Spleen (tissue), 7 donors: ENCODE measurements at regions not wholly inside any gene's neighbourhood (a gene's known extent, or its start where the extent isn't known, plus 50 kb on each side); places are given as distances from the start of the nearest gene placed in this dataset.

ENCODE experiments used
- CTCF ChIP-seq, 11 experiments: fragments of 200-600 bp in 7 of 11; fragments of 450-650 bp in 4 of 11; sonication (generic) in 4 of 11; IDR thresholded peaks in 8 of 11; conservative IDR thresholded peaks in 3 of 11; 1 replicate in 7 of 11; 2 replicates in 4 of 11; pipeline versions ENCODE4 v1.4.0 to v1.8.0; 2016 to 2021; ENCODE audit warnings: antibody characterized with exemption in 11 of 11, inconsistent platforms in 4 of 11, mild to moderate bottlenecking in 1 of 11
- POLR2A ChIP-seq, 3 donors: fragments of 450-650 bp; IDR thresholded peaks; one replicate each; pipeline ENCODE4 v1.5.1; 2017; ENCODE audit warnings: antibody characterized with exemption in 3 of 3, mild to moderate bottlenecking in 1 of 3
- donor health status: DM: no; HTN: no; CAD: no; lungs with moderate emphysema.
- donor health status: DM: no; HTN: no; CAD: no.
- donor health status: DM: no; HTN: no; CAD: no.

DNA sequence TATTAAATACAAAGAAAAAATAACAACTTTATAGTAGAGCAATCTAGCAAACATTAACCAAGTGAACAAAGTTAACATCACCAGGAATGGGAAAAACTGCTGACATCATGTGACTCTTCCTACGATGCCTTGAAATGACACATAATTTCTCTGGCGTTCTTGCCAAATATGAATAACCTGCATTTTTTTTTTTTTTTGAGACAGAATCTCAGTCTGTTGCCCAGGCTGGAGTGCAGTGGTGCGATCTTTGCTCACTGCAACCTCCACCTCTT lies 126.5 kb upstream of the VKORC1L1 start:
- TF ChIP-seq POLR2A (IDR thresholded peaks at IDR 0.05) = no peak
- no peak for TF ChIP-seq CTCF (IDR thresholded peaks at IDR 0.05 in 8 of 11, conservative IDR thresholded peaks at IDR 0.05 in 3 of 11)
